ENCODE measurements at regions not wholly inside any gene's neighbourhood (a gene's known extent, or its start where the extent isn't known, plus 50 kb on each side); places are given as distances from the start of the nearest gene placed in this dataset.
"Not testable (repeated sequence)": the region's sequence is repeated elsewhere in the genome, so short reads cannot be mapped to it uniquely, and the experiment has no call there.

GRCh38 chr6:4359108-4359730 is 223.8 kb upstream of the ECI2 start:
- no peak for DNase-seq (ENCODE audit: low read depth in 1 of 2, low spot score in 1 of 2)

GRCh38 chr6:4358414-4359107 is 223.2 kb upstream of the ECI2 start:
- DNase-seq (ENCODE audit: low read depth in 1 of 2, low spot score in 1 of 2), result no peak

- not testable (repeated sequence) for DNase-seq (ENCODE audit: low read depth in 1 of 2, low spot score in 1 of 2)
Observed at GRCh38 chr6:4357660-4358152, 222.3 kb upstream of the ECI2 start.

- no peak for DNase-seq (ENCODE audit: low read depth in 1 of 2, low spot score in 1 of 2)
Observed at GRCh38 chr6:4356899-4357659, 221.7 kb upstream of the ECI2 start.

GRCh38 chr6:4355241-4355640 is 219.9 kb upstream of the ECI2 start:
- no peak for DNase-seq (ENCODE audit: low read depth in 1 of 2, low spot score in 1 of 2)

- DNase-seq (ENCODE audit: low read depth in 1 of 2, low spot score in 1 of 2), result no peak
Observed at GRCh38 chr6:4354181-4354580, 218.8 kb upstream of the ECI2 start.

- DNase-seq (ENCODE audit: low read depth in 1 of 2, low spot score in 1 of 2), result no peak
Observed at GRCh38 chr6:4352731-4353130, 217.4 kb upstream of the ECI2 start.

- no peak for DNase-seq (ENCODE audit: low read depth in 1 of 2, low spot score in 1 of 2)
Observed at GRCh38 chr6:4352322-4352669, 216.9 kb upstream of the ECI2 start.

- no peak for DNase-seq (ENCODE audit: low read depth in 1 of 2, low spot score in 1 of 2)
Observed at GRCh38 chr6:4351520-4352321, 216.3 kb upstream of the ECI2 start.

GRCh38 chr6:4350567-4351519 is 215.5 kb upstream of the ECI2 start:
- DNase-seq (ENCODE audit: low read depth in 1 of 2, low spot score in 1 of 2), result no peak

- no peak for DNase-seq (ENCODE audit: low read depth in 1 of 2, low spot score in 1 of 2)
Observed at GRCh38 chr6:4349931-4350330, 214.6 kb upstream of the ECI2 start.

GRCh38 chr6:4349323-4349722 is 213.9 kb upstream of the ECI2 start:
- DNase-seq (ENCODE audit: low read depth in 1 of 2, low spot score in 1 of 2), result no peak

GRCh38 chr6:4348462-4349112 is 213.2 kb upstream of the ECI2 start:
- no peak for DNase-seq (ENCODE audit: low read depth in 1 of 2, low spot score in 1 of 2)

- no peak for DNase-seq (ENCODE audit: low read depth in 1 of 2, low spot score in 1 of 2)
Observed at GRCh38 chr6:4347877-4348276, 212.5 kb upstream of the ECI2 start.

GRCh38 chr6:4346659-4347333 is 211.4 kb upstream of the ECI2 start:
- no peak for DNase-seq (ENCODE audit: low read depth in 1 of 2, low spot score in 1 of 2)

- no peak for DNase-seq (ENCODE audit: low read depth in 1 of 2, low spot score in 1 of 2)
Observed at GRCh38 chr6:4345543-4345942, 210.2 kb upstream of the ECI2 start.

GRCh38 chr6:4344317-4344899 is 209.0 kb upstream of the ECI2 start:
- no peak for DNase-seq (ENCODE audit: low read depth in 1 of 2, low spot score in 1 of 2)

GRCh38 chr6:4342407-4343137 is 207.2 kb upstream of the ECI2 start:
- no peak for DNase-seq (ENCODE audit: low read depth in 1 of 2, low spot score in 1 of 2)

All from activated CD4-positive, alpha-beta T cell treated with anti-CD3 and anti-CD28 coated beads, Interleukin-2, amount 50 U/mL, for 24 hours (primary cell).